HG02678 (cell line): ENCODE measurements at regions not wholly inside any gene's neighbourhood (a gene's known extent, or its start where the extent isn't known, plus 50 kb on each side); places are given as distances from the start of the nearest gene placed in this dataset.
A peak's percentile ranks its signal among the peaks of the same experiment; 100 is the strongest.

Experiments
- ATAC-seq: cut with Tn5 transposase; IDR thresholded peaks from one replicate; pipeline ENCODE4 v1.9.1; 2021; ENCODE audit warnings: mild to moderate bottlenecking, moderate library complexity; ENCODE audit not compliant: unreplicated experiment

DNA sequence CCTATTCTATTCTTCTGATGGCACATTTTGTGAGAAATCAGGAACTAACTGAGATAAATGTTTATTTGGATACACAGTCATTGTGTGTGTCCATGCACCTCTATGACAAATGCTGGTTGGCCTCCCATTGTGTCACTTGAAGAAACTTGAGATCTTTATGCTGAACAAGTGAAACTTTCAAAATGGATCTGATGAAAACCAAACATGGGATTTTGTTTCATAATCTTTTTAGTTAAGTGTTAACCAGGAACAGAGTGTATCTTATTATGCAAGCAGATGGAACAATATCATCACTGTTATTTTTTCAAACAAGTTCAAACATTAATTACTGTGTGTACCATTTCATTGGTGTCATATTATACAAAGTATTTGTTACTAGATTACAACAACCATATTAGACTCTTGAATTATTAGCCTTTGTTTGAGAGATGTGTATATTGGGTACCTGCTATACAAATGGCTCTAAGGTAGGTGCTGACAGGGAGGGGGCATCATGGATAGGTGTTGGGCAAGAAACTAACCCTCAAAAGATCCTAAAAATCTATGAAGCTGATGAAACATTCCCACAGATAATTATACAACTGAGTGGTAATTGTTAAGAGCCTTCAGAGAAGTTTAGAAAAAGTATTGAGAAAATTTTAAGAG lies 159.8 kb downstream of the PALM2AKAP2 start:
- ATAC-seq = no peak

DNA sequence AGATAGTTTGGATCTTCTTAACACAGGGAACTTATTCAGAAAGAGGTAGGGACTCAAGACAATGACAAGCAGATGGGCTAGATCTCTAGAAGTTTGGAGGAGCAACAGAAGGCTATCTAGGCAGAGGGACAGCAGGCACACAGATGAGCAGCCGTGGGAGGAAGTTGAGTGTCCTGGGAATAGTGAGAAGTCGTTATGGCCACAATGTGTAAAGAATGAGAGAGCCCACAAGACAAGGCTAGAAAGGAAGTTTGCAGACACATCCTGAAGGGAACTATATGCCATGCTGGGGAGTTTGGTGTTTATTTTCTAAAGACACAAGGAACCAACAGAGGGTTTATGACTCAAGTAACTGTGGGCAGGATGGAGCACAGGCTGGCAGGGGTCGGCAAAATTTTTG lies 160.6 kb downstream of the PALM2AKAP2 start:
- no peak for ATAC-seq

DNA sequence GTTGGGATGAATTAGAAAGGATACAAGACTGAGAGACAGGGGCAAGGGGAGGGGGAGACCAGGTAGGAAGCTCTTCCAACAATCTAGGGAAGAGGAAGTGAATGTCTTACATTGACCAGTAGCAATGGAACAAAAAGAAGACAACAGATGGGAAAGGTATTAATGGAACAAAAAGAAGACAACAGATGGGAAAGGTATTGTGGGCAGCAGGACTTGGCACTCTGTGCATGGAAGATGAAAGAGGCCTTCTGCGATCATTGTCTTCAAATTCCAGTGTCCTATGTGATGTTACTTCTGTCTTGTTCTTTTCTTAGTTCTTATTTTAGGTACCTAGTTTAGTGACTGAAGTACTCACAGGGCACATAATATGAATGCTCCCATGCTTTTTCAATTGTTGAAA lies 161.8 kb downstream of the PALM2AKAP2 start:
- ATAC-seq = no peak

DNA sequence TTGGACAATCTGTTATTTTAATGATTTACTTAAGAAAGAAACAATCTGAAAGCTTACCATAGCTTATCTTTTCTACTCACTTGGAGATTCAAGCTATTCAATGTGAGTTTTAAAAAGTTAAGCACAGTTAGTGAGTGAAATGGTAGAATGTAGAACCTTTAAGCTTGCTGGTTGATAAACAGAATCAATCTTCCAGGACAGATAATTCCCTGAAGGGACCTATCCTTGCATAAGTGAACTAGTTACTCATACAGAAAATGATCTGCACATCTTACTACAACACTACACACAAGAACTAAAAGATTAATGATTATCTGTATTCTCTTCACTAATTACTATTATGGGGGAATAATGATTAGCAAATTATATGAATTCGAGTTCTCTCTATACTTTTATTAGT lies 165.6 kb downstream of the PALM2AKAP2 start:
- ATAC-seq = no peak

DNA sequence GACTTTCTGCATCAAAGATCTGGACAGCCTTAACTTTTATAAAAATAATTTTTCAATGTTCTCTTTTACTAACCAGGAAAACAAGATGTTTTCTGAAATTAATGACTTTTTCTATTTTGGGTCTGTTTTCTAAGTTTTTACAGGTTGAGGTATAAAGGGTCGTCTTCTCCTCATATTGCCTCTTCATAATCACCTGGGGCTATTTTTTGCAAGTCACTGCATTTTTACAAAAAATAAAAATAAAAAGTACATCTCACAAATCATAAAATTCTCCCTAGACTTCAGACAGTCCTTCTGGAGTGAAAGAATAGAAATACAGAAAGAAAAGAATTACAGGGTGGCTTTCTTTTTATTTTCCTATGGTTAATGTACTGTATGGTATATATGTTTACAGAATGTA lies 168.5 kb downstream of the PALM2AKAP2 start:
- no peak for ATAC-seq

DNA sequence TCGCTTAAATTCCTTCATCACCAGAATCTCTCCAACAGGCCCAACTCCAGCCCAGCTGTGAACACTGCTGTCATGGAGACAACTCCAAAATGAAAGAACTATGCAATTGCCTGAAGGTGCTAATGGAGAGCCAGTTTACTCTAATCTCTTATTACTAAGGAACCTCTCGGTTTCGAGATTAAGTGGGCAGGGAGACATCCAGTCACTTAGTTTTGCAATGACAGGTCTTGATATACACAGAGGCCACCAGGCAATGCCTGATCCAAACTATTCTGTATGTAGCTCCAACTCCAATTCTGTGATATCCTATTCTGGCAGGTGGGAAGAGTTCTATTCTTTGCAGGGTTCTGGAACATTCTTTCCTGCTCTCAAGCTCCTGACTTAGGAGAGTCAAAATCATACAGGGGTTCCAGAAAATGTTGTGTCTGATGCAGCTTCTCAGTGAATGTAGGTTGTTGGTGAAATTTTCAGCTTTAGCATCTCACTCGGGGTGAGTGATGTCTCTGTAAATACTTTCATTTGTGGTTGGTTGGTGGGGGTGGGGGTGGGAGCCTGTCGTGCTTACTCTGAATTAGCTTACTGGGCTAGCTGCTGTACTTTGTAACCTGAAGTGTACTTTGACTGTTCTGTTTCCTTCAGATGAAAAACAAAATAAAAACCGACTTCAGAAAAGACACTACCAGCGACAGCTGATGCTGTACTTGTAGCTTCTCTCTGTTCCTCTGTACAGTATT lies 170.9 kb downstream of the PALM2AKAP2 start:
- no peak for ATAC-seq

DNA sequence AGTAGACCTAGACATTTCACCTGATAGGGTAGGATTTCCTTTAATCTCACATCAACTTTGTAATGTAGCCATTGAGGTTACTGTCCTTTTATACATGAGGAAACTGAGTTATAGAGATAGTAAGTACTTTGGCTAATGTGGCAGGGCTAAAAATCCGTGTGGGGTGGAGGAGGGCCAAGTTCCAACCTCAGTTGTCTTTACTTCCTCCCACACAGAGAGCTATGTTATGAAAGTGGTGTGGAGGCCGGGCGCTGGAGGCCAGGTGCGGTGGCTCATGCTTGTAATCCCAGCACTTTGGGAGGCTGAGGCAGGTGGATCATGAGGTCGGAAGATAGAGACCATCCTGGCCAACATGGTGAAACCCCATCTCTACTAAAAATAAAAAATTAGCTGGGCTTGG lies 173.3 kb downstream of the PALM2AKAP2 start:
- no peak for ATAC-seq

DNA sequence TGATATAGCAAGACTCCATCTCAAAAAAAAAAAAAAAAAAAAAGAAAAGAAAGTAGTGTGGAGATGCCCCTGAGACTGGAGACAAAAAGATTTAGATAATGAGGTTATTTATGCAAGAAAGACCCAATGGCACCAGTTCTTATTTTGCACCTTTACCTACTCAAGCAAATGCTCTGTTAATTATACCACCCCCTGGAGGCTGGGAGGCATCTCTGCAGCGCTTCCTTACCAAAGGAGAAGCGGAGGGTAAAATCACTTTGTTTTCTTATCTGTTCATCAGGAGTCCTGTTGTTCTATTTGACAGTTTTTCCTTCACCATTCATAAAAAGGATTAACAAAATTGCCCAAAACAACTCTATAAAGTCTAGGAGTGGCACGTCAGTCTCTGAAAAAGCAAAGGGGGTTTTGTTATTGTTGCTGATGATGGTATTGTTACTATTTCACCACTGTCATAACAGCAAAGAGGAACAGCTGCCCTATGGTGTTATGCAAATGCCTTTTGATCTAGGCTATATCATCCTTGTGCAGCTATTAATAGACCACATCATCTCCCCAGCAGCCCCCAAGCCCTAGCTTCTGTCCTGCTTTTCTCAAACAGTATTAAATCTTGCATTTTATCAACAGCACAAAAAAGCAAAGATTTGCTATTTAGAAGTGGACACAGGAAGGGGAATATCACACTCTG lies 174.0 kb downstream of the PALM2AKAP2 start:
- ATAC-seq = no peak

DNA sequence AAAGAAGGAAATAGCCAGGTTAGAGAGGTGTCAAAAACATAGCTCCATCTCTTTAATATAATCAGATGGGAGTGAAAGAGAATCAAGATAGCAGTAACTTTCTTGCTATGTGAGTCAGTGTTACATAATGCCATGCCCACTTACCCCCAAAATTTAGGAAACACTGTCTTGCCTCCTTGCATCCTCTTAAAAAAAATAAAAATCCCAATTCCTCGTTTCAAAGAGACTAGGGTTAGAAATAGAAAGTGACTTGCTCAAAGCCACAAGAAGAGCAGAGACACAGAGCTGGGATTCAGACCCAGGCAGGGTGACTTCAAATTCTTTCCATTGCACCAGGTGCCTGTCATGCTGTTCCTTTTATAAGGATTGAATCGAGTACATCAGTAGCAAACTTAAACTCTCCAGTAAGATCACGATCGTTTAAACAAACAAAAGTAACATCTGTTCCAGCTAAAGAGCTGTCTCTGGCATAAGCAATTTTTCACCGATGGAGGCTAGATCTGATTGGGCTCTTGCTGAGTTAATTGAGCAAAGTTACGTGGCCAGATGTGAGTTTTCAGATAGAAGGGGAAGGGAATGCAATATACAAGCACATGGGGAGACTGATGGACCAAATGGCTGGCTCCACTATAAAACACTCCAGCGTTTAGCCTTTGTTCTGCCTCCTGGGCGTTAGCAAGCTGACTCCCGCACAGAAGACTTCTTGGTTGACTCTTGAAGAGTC lies 176.9 kb downstream of the PALM2AKAP2 start:
- ATAC-seq = no peak

DNA sequence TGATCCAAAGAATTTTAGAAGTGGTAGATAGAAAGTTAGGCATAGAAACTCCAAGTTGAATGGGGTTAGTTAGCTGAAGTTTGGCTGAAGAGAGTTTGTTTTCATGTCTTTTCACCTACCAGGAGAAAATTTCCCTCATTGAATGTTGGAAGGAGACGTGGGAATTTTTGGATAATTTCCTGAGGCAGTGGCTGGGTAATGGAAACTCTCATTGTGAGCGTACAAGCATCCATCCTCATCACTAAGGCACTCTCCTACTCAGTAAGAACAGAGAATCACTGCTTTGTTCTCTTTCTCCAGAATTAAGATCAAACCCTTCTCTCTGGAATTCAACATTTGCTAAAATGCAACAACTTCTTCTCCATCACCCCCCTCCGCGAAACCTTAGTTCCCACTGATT lies 179.7 kb downstream of the PALM2AKAP2 start:
- ATAC-seq = no peak

DNA sequence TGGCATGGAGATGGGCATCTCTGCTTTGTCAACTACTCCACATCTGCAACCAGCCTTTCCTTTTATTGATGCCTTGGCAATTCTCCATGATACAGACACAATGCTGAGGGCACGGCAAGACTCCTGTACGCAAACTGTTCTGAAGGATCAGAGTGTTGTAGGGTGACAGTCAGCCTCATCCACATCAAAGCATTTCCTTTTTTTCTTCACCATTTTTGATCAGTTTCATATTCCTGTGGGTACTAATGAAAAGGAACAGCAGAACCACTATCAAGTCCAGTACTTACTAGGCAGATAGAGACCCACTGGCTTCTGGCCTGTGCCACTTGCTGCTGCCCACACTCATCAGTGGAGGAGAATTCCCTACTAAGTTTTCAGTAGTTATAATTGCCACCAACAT lies 181.6 kb downstream of the PALM2AKAP2 start:
- no peak for ATAC-seq

DNA sequence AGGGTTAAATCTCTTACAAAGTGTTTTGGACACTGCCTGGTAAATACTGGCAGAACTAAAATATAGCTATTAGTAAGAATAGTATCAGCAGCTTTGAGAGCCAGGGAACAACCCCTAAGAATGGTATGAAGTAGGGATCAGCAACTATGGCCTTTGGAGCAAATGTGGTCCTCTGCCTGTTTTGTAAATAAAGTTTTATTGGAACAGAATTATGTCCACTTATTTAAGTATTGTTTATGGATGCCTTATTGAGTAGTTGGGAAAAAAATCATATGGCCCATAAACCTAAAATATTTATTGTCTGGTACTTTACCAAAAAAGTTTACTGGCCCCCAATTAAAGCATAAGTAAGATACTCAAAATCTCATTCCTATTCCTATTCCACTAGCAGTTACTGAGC lies 182.2 kb downstream of the PALM2AKAP2 start:
- ATAC-seq = no peak

DNA sequence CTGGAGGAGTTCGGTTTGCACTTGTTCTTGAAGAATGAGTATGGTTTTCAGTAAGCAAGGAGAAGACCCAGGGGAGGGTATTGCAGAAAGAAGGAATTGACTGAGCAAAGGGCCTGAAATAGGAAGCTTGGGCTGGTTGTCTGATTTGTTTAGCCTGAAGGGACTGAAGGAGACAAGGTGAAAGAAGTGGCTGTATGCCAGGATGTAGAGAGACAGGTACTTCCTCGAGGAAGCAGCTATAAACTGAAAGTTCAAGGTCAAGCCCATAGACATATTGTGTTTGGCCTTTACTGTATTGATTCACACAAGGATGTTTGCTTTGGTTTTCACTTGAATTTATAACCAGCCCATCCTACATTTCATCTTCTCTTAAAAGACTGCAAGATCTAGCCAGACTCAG lies 183.1 kb downstream of the PALM2AKAP2 start:
- ATAC-seq = no peak

DNA sequence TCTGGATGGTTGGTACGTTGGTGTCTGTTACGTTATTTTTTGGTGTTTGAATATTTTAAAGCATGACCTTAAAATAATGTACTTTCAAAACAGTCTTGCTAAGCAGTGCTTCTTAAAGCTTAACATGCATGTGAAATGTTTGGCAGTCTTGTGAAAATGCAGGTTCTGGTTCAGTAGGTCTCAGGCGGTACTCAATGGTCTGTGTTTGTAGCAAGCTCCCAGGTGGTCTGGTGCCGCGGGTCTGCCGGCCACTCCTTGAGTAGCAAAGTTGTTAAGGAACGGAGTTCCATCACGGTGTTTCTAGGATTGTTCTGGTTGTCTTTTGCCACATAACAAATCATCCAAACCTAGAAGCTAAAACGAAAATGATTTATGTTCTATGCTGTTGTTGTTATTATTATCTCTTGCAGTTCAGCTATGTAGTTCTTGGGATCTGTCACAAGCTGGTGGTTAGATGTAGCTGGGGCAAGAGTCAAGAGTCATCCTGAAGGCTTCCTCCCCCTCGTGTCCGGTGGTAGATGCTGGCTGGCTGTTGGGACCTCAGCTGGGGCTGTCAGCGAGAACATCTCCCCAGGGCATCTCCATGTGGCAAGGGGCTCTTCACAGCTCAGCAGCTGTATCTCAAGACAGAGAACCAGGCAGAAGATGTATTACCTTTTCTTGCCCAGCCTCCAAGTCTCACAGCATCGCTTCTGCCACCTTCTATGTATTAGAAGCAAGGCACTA lies 186.8 kb downstream of the PALM2AKAP2 start:
- ATAC-seq = peak; percentile 34

DNA sequence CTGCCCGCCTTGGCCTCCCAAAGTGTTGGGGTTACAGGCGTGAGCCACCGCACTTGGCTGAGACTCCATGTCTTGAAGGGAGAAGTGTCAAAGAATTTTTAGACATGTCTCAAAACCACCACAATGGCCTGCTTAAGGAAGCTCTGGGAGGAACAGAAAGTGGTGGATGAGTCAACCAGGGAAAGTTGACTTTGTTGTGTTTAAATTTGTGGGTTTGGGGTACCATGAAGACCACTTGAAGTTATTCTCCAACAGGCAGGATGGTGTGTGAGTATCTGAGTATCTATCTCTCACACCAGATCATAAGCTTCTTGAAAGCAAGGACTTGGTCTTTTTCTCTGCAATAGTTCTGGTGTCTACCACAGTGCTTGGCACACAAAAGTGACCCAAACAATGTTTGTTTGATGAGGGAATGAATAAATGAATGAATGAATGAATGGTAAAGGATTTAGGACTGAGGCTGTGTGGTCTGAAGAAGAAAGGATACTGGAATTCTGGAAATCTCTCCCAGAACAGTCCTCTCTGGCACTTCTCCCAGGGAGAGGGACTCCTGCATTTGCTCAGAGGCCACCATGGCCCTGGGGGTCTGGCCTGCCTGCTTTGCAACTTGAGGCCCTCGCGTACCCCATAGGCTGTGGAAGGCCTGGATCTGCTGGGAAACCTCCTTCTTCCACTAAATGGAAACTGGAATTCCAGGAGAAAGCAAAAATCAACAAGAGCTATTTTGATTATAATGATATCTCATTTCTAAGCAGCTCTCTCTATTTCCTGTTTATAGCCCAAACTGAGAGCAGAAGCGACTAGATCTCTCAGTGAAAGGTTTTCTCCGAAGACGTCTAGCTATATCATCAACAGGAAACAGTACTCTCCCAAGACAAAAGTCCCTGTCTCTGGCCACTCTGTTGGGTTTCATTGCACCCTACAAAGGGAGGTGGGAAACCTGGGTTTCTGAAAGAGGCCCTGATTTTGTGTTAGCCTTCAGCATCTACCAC lies 187.9 kb downstream of the PALM2AKAP2 start:
- peak; percentile 35 for ATAC-seq

DNA sequence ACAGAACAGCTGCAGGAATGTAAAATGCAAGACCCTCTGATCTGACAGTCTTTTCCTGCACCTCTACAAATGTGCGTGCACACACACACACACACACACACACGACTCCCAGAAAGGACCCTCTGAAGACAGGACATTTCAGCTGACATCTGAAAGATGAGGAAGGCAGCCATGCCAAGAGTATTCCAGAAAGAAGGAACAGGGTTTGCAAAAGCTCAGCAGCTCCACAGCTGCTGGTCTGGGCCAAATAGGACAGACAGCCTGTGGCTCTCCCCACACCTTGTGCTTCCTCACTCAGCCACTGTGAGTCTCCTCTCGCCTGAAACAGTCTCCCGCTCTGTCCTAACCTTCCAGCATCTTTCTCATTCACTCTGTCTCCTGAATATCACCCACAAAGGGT lies 189.0 kb downstream of the PALM2AKAP2 start:
- ATAC-seq = no peak

DNA sequence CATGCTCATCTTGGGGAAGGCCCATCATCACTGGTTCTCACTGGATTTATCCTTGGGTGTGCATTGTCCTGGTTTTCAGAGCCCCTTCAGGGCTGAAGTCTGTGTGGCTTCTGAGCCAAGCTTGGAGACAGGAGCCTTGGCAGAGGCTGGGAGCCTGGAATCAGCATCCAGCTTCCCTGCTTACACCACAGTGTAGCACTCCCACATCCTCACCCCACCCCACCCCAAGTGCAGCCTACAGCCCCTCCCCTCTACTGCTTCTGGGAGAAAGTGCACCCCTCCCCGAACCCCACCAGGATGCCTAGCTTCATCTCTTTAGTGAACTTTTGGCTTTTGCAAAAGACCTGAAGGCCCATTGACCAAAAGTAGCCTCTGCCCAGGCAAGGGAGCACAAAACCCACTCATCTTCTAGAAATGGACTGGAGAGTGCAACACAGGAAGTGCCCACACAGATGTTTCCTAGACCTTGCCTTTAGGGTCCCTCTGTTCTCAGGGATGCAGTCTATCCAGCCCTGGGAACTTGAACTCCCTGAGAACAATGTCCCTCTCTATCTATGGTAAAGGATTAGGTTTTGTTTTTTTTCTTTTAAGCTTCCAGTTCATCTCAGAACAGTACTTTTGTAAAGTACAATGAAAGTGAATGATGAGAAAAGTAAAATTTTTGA lies 189.7 kb downstream of the PALM2AKAP2 start:
- ATAC-seq = no peak

DNA sequence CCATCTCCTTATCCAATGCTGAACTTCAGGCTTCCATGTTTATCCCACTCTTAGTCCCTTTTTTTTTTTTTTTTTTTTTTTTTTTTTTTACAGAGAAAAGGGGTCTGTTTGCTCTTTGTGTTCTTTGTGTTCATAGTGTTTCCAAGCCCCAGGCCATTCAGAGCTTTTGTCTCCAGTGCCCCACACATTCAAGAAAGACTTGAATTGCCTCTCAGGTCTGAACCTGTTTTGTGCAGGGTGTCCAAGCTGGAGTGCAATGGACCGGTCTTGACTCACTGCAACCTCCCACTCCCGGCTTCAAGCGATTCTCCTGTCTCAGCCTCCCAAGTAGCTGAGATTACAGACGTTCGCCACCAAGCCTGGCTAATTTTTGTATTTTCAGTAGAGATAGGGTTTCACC lies 191.2 kb downstream of the PALM2AKAP2 start:
- no peak for ATAC-seq
